Liver (tissue), 8 donors: ENCODE measurements at regions not wholly inside any gene's neighbourhood (a gene's known extent, or its start where the extent isn't known, plus 50 kb on each side); places are given as distances from the start of the nearest gene placed in this dataset.

ENCODE experiments used
- DNase-seq: peaks from one replicate; pipeline ENCODE4 v3.0.0-alpha.2; 2017; ENCODE audit warnings: low spot score
- H3K27ac ChIP-seq, 2 donors: one replicate each; pipeline ENCODE4 v1.7.0; 2013; ENCODE audit warnings: inconsistent platforms in 2 of 2, low read length in 2 of 2, control low read depth in 1 of 2, low read depth in 1 of 2, mild to moderate bottlenecking in 1 of 2
- H3K27me3 ChIP-seq, 4 donors: one replicate each; pipeline versions ENCODE4 v1.6.1 to v1.7.0; 2013; ENCODE audit warnings: low read length in 3 of 4, inconsistent platforms in 1 of 4, mild to moderate bottlenecking in 1 of 4, moderate library complexity in 1 of 4; ENCODE audit not compliant: control insufficient read depth in 4 of 4, insufficient read depth in 4 of 4
- H3K36me3 ChIP-seq, 4 donors: one replicate each; pipeline versions ENCODE4 v1.6.1 to v1.7.0; 2013; ENCODE audit warnings: low read length in 3 of 4, mild to moderate bottlenecking in 3 of 4, low read depth in 1 of 4, moderate library complexity in 1 of 4; ENCODE audit not compliant: control insufficient read depth in 4 of 4, insufficient read depth in 3 of 4
- H3K4me1 ChIP-seq, 4 donors: one replicate each; pipeline versions ENCODE4 v1.6.1 to v1.7.0; 2013; ENCODE audit warnings: low read length in 3 of 4, mild to moderate bottlenecking in 3 of 4, moderate library complexity in 1 of 4; ENCODE audit not compliant: control insufficient read depth in 4 of 4, insufficient read depth in 4 of 4
- H3K4me3 ChIP-seq, 3 donors: one replicate each; pipeline versions ENCODE4 v1.6.1 to v1.7.0; 2013; ENCODE audit warnings: low read length in 3 of 3, control low read depth in 1 of 3, low read depth in 1 of 3, mild to moderate bottlenecking in 1 of 3
- H3K9ac ChIP-seq, 2 donors: one replicate each; pipeline ENCODE4 v1.7.0; 2013; ENCODE audit warnings: low read length in 2 of 2, mild to moderate bottlenecking in 2 of 2, moderate library complexity in 2 of 2, control low read depth in 1 of 2, low read depth in 1 of 2
- H3K9me3 ChIP-seq, 4 donors: one replicate each; pipeline versions ENCODE4 v1.6.1 to v1.7.0; 2013; ENCODE audit warnings: low read length in 3 of 4; ENCODE audit not compliant: control insufficient read depth in 4 of 4
- EGR1 ChIP-seq, 2 donors: IDR thresholded peaks; 2 replicates each; pipeline ENCODE4 v1.6.1; 2016 to 2018; ENCODE audit warnings: antibody characterized with exemption in 2 of 2, low read depth in 2 of 2
- FOXA1 ChIP-seq: IDR thresholded peaks from 2 replicates; pipeline ENCODE4 v1.6.1; 2016; ENCODE audit warnings: antibody characterized with exemption
- FOXA2 ChIP-seq: IDR thresholded peaks from 2 replicates; pipeline ENCODE4 v1.6.1; 2016; ENCODE audit warnings: antibody characterized with exemption
- GABPA ChIP-seq, 2 donors: IDR thresholded peaks in 1 of 2; conservative IDR thresholded peaks in 1 of 2; 2 replicates each; pipeline ENCODE4 v1.6.1; 2016; ENCODE audit warnings: antibody characterized with exemption in 2 of 2, mild to moderate bottlenecking in 1 of 2, moderate library complexity in 1 of 2
- HNF4A ChIP-seq, 2 donors: conservative IDR thresholded peaks; 2 replicates each; pipeline ENCODE4 v1.6.1; 2016; ENCODE audit warnings: antibody characterized with exemption in 2 of 2, mild to moderate bottlenecking in 2 of 2
- HNF4G ChIP-seq: IDR thresholded peaks from 2 replicates; pipeline ENCODE4 v1.6.1; 2016; ENCODE audit warnings: antibody characterized with exemption
- JUND ChIP-seq, 2 donors: IDR thresholded peaks; 2 replicates each; pipeline ENCODE4 v1.6.1; 2016; ENCODE audit warnings: antibody characterized with exemption in 2 of 2
- NR2F2 ChIP-seq: IDR thresholded peaks from 2 replicates; pipeline ENCODE4 v1.6.1; 2016; ENCODE audit warnings: antibody characterized with exemption
- RAD21 ChIP-seq, 2 donors: IDR thresholded peaks; 2 replicates each; pipeline ENCODE4 v1.6.1; 2016; ENCODE audit warnings: antibody characterized with exemption in 2 of 2, mild to moderate bottlenecking in 2 of 2
- RXRA ChIP-seq, 2 donors: IDR thresholded peaks; 2 replicates each; pipeline ENCODE4 v1.6.1; 2017 to 2018; ENCODE audit warnings: antibody characterized with exemption in 2 of 2, mild to moderate bottlenecking in 1 of 2
- SP1 ChIP-seq: IDR thresholded peaks from 2 replicates; pipeline ENCODE4 v1.6.1; 2018; ENCODE audit warnings: antibody characterized with exemption, mild to moderate bottlenecking
- TAF1 ChIP-seq: conservative IDR thresholded peaks from 2 replicates; pipeline ENCODE4 v1.6.1; 2016; ENCODE audit warnings: antibody characterized with exemption, mild to moderate bottlenecking
- YY1 ChIP-seq: IDR thresholded peaks from 2 replicates; pipeline ENCODE4 v1.6.1; 2016; ENCODE audit warnings: antibody characterized with exemption, mild to moderate bottlenecking
- WGBS: extraction: QIAGEN DNeasy Blood & Tissue Kit; methylation state at CpG from one replicate; pipeline ENCODE4 v1.1.7; 2013; 5-methylcytosine and 5-hydroxymethylcytosine counted together
- TF ChIP-seq, protein P1 (sequence below): IDR thresholded peaks from 2 replicates; pipeline ENCODE4 v1.6.1; 2016; ENCODE audit warnings: antibody characterized with exemption
- TF ChIP-seq, protein P2 (sequence below): fragments of 150-350 bp; IDR thresholded peaks from 2 replicates; pipeline ENCODE4 v1.5.1; 2017; ENCODE audit warnings: improper control_type of control experiment, low read depth, low read length; ENCODE audit not compliant: missing input control
- TF ChIP-seq, protein P3 (sequence below): IDR thresholded peaks from 2 replicates; pipeline ENCODE4 v1.6.1; 2016; ENCODE audit warnings: antibody characterized with exemption
- TF ChIP-seq, protein P4 (sequence below): IDR thresholded peaks from 2 replicates; pipeline ENCODE4 v1.6.1; 2016; ENCODE audit warnings: antibody characterized with exemption
- TF ChIP-seq, protein P5 (sequence below): IDR thresholded peaks from 2 replicates; pipeline ENCODE4 v1.6.1; 2016; ENCODE audit warnings: antibody characterized with exemption, mild to moderate bottlenecking
- donor health status: healthy.
- donor health status: healthy.
- donor health status: healthy.
- donor health status: healthy.
- donor health status: healthy.

DNA sequence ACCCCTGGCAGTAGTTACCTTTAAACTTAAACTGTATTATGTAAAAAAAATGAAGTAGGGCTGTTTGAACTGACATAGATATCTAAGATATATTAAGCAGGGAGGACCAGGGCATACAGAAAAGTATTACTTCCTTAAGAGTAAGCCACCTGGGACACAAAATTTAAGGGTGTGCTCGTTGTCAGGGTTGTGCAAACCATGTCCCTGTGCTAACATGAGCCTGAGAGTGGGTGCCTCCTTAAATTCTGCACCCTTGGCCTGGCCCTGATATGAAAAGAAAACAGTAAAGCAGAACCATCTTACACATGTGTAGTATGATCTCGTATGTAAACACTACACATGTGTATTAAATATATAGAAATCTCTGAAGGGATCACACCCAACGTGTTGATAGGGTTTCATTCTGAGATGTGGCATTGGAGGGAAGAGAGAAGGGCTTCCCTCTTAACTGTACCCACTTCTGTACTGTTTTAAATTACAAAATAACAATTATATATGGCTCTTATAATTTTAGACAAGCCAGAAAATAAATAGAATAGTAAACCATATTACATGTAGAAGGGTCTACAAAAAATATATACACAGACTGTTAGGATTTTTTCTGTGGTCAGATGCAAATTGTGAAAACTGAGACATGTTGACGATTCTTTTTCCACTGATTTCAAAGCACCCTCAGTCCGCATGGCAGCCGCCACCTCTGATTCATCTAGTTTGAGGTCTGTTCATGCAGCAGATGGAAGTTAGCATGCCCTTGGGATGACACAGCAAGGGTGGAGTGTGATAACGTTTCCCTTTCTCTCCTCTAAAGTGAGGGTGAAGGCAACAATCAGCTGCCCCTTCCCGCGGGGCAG, 400.8 kb upstream of the PROK2 start:
- Histone ChIP-seq H3K27ac (no peak overlapping the region), H3K9me3 (no peaks in the 10 kb centered on the region), H3K36me3 (no peaks in the 10 kb centered on the region), H3K4me1 (peaks cover 5 to 23% (median 14%) of the 10 kb centered on the region in 4 donors), H3K27me3 (no peaks in the 10 kb centered on the region), H3K4me3 (no peak overlapping the region), H3K9ac (no peak overlapping the region)
- 73% methylated on average over 9 of the region's 9 CpGs for WGBS
- DNase-seq, result no peak
- TF ChIP-seq JUND (IDR thresholded peaks at IDR 0.05), result no peak
- TF ChIP-seq, protein P1, sequence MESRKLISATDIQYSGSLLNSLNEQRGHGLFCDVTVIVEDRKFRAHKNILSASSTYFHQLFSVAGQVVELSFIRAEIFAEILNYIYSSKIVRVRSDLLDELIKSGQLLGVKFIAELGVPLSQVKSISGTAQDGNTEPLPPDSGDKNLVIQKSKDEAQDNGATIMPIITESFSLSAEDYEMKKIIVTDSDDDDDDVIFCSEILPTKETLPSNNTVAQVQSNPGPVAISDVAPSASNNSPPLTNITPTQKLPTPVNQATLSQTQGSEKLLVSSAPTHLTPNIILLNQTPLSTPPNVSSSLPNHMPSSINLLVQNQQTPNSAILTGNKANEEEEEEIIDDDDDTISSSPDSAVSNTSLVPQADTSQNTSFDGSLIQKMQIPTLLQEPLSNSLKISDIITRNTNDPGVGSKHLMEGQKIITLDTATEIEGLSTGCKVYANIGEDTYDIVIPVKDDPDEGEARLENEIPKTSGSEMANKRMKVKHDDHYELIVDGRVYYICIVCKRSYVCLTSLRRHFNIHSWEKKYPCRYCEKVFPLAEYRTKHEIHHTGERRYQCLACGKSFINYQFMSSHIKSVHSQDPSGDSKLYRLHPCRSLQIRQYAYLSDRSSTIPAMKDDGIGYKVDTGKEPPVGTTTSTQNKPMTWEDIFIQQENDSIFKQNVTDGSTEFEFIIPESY, result no peak
- no peak for TF ChIP-seq TAF1
- TF ChIP-seq HNF4A (conservative IDR thresholded peaks at IDR 0.05), result no peak
- TF ChIP-seq, protein P2, sequence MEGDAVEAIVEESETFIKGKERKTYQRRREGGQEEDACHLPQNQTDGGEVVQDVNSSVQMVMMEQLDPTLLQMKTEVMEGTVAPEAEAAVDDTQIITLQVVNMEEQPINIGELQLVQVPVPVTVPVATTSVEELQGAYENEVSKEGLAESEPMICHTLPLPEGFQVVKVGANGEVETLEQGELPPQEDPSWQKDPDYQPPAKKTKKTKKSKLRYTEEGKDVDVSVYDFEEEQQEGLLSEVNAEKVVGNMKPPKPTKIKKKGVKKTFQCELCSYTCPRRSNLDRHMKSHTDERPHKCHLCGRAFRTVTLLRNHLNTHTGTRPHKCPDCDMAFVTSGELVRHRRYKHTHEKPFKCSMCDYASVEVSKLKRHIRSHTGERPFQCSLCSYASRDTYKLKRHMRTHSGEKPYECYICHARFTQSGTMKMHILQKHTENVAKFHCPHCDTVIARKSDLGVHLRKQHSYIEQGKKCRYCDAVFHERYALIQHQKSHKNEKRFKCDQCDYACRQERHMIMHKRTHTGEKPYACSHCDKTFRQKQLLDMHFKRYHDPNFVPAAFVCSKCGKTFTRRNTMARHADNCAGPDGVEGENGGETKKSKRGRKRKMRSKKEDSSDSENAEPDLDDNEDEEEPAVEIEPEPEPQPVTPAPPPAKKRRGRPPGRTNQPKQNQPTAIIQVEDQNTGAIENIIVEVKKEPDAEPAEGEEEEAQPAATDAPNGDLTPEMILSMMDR, result no peak
- TF ChIP-seq FOXA1, result no peak
- TF ChIP-seq HNF4G, result no peak
- TF ChIP-seq GABPA (IDR thresholded peaks at IDR 0.05 in 1 of 2, conservative IDR thresholded peaks at IDR 0.05 in 1 of 2), result no peak
- no peak for TF ChIP-seq NR2F2
- no peak for TF ChIP-seq RAD21 (IDR thresholded peaks at IDR 0.05)
- no peak for TF ChIP-seq YY1
- TF ChIP-seq, protein P3, sequence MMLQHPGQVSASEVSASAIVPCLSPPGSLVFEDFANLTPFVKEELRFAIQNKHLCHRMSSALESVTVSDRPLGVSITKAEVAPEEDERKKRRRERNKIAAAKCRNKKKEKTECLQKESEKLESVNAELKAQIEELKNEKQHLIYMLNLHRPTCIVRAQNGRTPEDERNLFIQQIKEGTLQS, result no peak
- no peak for TF ChIP-seq RXRA (IDR thresholded peaks at IDR 0.05)
- no peak for TF ChIP-seq EGR1 (IDR thresholded peaks at IDR 0.05; ENCODE audit: low read depth in 2 of 2)
- no peak for TF ChIP-seq SP1
- no peak for TF ChIP-seq FOXA2

DNA sequence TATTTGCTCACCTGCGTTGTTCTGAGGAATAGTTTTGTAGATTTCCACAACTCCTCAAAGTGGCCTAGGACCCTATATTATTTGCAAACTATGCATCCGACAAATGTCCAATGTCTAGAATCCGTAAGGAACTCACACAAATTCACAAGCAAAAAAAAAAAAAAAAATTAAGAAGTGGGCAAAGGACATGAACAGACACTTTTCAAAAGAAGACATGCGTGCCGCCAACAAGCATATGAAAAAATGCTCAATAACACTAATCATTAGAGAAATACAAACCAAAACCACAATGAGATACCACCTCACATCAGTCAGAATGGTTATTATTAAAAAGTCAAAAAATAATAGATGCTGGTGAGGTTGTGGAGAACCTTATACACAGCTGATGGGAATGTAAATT, 398.5 kb upstream of the PROK2 start:
- TF ChIP-seq YY1 (no peak), RXRA (IDR thresholded peaks at IDR 0.05) (no peak), GABPA (IDR thresholded peaks at IDR 0.05 in 1 of 2, conservative IDR thresholded peaks at IDR 0.05 in 1 of 2) (no peak), EGR1 (IDR thresholded peaks at IDR 0.05; ENCODE audit: low read depth in 2 of 2) (no peak)
- TF ChIP-seq, protein P4, sequence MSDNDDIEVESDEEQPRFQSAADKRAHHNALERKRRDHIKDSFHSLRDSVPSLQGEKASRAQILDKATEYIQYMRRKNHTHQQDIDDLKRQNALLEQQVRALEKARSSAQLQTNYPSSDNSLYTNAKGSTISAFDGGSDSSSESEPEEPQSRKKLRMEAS, result no peak
- TF ChIP-seq, protein P5, sequence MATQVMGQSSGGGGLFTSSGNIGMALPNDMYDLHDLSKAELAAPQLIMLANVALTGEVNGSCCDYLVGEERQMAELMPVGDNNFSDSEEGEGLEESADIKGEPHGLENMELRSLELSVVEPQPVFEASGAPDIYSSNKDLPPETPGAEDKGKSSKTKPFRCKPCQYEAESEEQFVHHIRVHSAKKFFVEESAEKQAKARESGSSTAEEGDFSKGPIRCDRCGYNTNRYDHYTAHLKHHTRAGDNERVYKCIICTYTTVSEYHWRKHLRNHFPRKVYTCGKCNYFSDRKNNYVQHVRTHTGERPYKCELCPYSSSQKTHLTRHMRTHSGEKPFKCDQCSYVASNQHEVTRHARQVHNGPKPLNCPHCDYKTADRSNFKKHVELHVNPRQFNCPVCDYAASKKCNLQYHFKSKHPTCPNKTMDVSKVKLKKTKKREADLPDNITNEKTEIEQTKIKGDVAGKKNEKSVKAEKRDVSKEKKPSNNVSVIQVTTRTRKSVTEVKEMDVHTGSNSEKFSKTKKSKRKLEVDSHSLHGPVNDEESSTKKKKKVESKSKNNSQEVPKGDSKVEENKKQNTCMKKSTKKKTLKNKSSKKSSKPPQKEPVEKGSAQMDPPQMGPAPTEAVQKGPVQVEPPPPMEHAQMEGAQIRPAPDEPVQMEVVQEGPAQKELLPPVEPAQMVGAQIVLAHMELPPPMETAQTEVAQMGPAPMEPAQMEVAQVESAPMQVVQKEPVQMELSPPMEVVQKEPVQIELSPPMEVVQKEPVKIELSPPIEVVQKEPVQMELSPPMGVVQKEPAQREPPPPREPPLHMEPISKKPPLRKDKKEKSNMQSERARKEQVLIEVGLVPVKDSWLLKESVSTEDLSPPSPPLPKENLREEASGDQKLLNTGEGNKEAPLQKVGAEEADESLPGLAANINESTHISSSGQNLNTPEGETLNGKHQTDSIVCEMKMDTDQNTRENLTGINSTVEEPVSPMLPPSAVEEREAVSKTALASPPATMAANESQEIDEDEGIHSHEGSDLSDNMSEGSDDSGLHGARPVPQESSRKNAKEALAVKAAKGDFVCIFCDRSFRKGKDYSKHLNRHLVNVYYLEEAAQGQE, result no peak
- TF ChIP-seq, protein P3, result no peak
- H3K36me3 ChIP-seq, result no peaks in the 10 kb centered on the region
- no peak overlapping the region for H3K4me3 ChIP-seq
- no peaks in the 10 kb centered on the region for H3K9me3 ChIP-seq
- H3K9ac ChIP-seq, result no peak overlapping the region
- H3K4me1 ChIP-seq, result peaks cover 3 to 11% (median 9%) of the 10 kb centered on the region in 4 donors
- WGBS, result 96% methylated on average over 5 of the region's 5 CpGs
- H3K27ac ChIP-seq, result no peak overlapping the region
- no peak for DNase-seq
- no peaks in the 10 kb centered on the region for H3K27me3 ChIP-seq
